Fibroblast of skin of scalp (primary cell): ENCODE measurements at regions not wholly inside any gene's neighbourhood (a gene's known extent, or its start where the extent isn't known, plus 50 kb on each side); places are given as distances from the start of the nearest gene placed in this dataset.

Source experiments
- DNase-seq: peaks from one replicate; pipeline ENCODE4 v3.0.0-alpha.2; 2013

DNA sequence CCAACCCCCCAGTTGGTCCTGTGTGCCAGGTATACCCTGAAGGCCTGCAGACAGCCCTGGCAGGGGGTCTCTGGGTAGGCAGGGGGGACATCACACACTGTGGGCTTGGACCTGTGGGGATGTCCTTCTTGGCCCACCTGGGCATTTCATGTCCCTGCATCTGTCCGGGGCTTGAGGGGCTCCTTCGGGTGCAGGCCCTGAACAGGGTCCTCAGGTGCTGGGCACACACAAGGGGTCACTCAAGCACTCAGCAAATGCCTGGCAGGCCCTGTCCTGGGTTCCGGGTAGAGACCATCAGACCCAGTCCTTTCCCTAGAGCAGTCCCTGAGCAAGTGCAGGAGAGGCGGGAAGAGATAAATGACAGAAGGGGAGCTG, 70.5 kb upstream of the WNT11 start:
- DNase-seq = no peak

DNA sequence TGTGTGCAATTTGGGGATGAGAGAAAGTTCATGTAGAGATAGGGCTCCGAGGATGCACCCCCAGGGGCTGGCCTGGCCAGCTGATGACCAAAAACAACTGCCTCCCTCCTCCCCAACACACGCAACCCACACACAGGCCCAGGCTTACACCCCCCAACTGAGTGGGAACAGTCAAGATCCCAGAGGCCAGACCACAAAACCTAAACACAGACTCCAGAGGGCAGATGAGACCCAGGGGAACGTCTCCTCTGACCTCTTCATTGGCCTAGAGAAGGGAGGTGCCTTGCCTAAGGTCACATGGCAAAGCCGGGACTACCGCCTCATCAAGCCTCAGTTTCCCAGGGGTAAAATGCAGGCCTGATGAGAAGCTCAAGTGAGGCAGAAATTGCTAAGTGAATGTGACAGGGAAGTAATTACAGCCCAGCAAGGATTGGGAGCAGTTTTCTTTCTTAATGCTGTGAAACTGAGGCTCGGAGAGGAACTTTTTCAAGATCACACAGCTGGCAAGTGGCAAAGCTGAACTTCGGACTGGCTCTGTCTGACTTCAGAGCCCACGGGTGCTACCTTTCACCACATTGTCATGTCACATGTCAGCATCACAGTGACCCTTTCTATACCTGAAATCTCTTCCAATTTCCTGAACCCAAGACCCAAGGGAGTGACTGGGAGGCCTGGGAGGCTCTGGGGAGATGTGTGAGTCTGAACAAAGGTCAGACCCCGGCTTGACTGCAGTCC, 69.9 kb upstream of the WNT11 start:
- no peak for DNase-seq

DNA sequence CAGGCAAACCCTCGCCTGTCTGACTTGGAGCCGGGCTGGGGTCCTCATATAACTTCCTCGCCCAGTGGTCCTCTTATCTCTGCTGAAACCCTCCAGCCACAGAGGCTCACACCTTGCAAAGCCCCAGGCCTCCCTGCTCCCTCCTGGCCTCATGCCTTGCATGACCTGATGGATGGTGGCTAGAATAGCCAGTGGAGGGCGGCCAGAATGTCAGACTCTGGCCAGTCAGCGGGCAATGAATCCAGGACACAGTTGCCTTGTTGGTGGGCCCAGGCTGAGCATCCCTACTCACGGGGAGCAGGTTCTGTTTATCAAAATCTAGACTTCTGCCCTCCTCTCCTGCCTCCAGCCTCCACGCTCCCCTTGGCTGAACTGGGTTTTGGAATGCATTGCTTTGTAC, 69.1 kb upstream of the WNT11 start:
- no peak for DNase-seq

GRCh38 chr11:76271068-76271467, 64.8 kb upstream of the WNT11 start:
- no peak for DNase-seq

DNA sequence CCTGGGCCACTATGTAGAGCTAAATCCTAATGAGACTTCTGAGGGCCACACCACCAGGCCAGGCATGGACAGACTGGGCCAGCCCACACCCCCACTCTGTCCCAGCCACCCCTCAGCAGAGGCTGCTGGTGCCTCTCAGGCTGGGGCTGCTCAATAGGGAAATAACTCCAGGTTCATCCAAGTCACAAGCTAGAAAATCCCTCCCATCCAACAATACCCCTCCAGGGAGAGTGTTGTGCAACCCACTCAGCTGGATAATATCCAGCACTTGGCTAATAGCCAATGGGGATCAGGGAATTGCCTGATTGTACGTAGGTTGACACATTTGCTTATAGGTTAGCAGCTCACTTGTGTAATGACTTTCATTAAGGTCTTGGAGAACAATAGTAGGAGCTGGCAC, 64.1 kb upstream of the WNT11 start:
- no peak for DNase-seq

DNA sequence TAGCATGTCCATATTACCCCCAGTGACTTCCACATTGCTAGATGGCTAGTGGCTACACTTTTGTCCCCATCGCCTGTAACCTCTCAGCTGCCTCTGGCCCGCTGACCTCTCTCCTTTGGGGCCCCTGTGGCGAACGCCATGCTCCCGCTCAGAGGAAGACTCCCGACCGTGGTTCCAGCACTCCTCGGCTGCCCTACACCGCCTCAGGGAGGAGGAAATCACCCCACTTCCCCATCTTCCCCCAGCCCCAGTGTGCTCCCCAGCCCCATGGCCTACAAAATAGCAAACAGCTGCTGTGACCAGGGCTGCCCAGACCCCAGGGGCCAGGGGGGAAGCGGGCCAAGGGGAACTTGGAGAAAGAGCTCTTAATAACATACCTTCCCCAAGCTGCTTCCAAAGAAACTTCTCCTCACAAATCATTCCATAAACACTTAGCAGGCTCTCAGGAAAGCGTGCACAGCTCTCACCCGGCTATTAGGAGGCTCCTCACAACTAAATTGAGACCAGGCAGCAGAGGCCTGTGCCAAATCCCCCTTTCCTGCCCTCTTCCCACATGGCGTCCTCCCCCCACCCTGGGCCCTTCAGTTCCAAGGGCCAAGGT, 63.5 kb upstream of the WNT11 start:
- no peak for DNase-seq

GRCh38 chr11:76269247-76269646, 62.9 kb upstream of the WNT11 start:
- DNase-seq = no peak

DNA sequence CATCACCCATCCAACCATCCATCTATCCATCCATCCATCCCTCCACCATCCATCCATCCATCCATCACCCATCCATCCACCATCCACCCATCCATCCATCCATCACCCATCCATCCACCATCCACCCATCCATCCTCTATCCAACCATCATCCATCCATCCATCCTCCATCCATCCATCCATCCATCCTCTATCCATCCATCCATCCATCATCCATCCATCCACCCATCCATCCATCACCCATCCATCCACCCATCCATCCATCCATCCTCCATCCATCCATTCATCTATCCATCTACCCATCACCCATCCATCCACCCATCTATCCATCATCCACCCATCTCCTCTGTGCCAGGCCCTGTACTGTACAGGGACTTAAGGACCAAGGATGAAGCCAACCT, 62.2 kb upstream of the WNT11 start:
- no peak for DNase-seq

- peak; percentile 65 for DNase-seq
These were observed 61.3 kb upstream of the WNT11 start for GRCh38 chr11:76267556-76267955.

GRCh38 chr11:76266286-76267100, 60.2 kb upstream of the WNT11 start:
- peak; percentile 24 for DNase-seq

DNA sequence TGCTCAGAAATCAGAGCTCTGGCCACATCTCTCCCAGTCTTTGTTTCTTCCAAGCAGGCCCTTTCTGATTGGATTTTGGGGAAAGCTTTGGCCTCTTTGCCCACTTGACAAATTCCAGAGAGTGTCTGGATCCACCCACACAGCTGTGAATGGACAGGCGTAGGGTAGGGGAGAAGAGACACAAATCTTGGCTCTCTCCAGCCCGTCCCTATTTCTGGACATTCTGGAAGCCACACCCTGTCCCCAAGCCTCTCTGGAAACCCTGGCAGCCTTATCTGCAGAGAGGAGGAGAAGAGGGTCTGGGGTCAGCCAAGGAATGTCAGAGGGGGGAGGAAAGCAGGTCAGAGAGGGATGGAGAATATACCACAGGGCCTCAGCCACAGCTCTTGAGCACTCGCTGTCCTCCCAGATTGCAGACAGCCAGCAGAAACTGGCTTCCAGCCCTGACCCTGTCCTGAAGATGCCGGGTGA, 59.5 kb upstream of the WNT11 start:
- no peak for DNase-seq

DNA sequence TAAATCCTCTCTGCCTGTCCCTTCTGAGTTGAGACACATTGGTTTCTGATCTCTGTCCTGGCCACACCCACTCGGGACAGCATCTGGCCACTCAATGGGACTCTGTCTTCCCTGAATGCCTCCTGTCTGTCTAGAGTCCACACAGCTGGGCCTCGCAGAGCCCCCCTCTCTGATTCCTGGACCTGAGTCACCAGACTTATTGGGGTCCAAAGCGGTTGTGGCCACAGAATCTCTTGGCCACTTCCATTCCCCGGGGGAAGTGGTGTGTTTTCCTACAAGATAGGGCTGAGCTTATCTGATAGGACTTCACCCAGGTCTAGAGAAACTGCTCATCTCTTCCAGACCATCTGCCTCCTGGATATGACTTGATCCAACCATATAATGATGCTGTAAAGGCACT, 57.4 kb upstream of the WNT11 start:
- DNase-seq = no peak

DNA sequence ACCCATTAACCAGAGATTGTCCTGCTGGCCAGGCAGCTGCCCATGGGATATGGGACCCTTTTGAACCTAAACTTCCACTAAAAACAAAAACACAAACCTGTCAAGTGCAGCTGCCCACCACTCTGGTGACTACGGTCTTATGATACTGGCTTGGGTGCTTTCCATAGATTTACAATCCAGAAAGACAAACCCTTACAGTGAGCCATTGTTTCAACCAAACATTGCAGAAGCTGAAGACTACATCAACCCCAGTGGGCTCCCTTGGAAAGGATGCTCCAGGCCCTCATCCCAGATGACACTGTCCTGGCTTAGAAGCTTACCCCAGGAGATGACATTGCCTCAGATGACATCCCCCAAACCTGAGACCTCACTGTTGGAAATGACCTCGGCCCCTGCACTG, 56.9 kb upstream of the WNT11 start:
- DNase-seq = no peak

DNA sequence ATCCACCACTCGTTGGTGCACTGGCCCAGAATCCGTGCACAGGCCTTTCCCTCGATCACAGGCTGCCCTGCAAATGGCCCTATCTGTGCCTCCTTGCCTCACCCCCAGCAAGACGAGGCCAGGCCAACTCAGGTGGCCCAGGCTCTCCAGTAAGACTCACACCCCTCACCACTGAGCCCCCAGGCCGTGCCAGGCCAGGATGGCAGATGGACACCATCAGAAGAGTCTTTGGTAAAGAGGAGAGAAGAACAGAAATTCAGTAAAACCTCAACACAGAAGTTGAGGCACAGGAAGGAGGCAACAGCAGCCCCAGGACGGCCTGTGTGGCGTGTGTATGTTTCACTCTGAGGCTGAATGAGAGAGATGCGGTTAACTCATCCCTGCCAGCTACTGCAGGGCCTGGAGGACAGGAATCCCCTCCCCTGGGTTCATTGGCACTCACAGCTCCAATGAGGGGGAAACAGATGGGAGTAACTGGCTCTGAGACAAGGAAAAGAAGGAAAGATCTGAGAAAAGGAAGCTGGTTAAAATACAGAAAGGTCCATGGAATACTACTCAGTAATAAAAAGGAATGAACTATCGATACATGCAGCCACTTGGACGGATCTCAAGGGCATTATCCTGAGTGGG, 54.1 kb upstream of the WNT11 start:
- no peak for DNase-seq

DNA sequence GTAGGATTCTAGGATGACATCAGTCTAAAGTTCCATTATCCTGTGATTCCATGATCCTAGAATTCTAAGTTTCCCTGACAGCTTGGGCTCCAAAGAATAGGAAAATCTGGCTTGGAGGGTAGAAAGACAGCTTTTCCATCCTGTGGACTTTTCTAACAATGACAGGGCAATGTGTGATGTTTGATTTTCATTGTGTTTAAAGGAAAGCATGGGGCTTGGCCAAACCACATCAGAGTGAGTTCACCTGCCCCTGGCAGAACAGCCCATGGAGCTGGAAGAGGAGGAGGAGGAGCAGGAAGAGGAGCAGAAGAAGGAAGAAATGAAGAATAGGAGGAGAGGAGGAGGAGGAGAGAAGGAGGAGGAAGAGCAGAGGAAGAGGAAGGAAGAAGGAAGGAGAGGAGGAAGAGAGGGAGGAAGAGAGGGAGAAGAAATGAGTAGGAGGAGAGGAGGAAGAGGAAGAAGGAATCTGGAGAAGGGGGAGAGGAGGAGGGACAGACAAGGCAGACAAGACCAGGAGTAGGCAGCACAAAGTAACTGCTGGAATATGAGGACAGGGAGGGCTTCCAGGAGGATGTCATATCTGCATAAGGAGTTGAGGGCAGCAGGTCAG, 53.1 kb upstream of the WNT11 start:
- no peak for DNase-seq

DNA sequence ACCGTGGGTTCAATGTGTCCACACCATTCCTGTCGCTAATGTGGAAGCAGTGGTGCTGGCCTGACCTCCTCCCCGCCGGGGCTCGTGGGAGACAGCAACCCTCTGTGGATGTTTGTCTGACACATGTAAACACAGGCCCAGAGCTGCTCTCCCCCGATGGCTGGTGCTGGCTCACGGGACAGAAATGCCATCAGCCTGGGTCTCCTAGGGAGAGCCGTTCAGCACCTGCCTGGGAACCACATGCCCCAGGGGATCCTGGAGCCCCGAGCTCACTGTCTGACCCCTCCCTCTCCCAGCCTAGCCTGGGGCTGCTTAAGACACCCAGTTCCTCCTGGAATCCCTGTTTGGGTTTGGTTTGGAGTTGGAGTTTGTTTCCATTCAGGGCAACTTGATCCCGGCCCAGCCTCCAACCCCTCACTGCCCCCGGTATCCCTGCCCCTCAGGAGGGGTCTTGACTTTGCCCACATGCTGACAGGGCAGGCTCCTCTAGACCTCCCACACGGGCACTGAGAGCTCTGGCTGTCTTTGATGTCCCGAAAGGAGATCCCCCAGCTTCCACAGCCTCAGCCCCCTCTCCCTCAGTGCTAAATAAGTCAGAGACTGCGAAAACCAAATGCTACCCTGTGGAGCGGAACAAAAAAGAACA, 50.9 kb upstream of the WNT11 start:
- DNase-seq = no peak

- DNase-seq = no peak
These were observed 50.1 kb upstream of the WNT11 start for GRCh38 chr11:76256448-76256847.
